B cell (primary cell): ENCODE measurements at regions not wholly inside any gene's neighbourhood (a gene's known extent, or its start where the extent isn't known, plus 50 kb on each side); places are given as distances from the start of the nearest gene placed in this dataset.

ENCODE experiments used
- ATAC-seq: fragments of 200-7000 bp; cut with Tn5 transposase; one replicate; pipeline ENCODE4 v1.10.0; 2021; ENCODE audit warnings: low read depth, mild to moderate bottlenecking, moderate number of reproducible peaks, moderate library complexity
- CTCF ChIA-PET: fragments of 350-600 bp; sonication (Branson Sonifier 250); formaldehyde crosslinking; loops from one replicate; lab custom pipeline; 2021; ENCODE audit warnings: antibody characterized with exemption, inconsistent platforms; lab: Charles Lee
- POLR2A ChIA-PET: fragments of 350-600 bp; sonication (Branson Sonifier 250); formaldehyde crosslinking; loops from one replicate; lab custom pipeline; 2021; ENCODE audit warnings: antibody characterized with exemption; lab: Charles Lee
- DNase-seq: peaks from one replicate; pipeline ENCODE4 v3.0.0; 2013
- H2AFZ ChIP-seq: 2 replicates; pipeline ENCODE4 v1.6.1; 2012; ENCODE audit warnings: mild to moderate bottlenecking, low read depth, low read length; ENCODE audit not compliant: insufficient read depth, poor library complexity, severe bottlenecking
- H3K27ac ChIP-seq, 2 donors: 1 replicate in 1 of 2; 2 replicates in 1 of 2; pipeline ENCODE4 v1.5.1; 2012 to 2013; ENCODE audit warnings: low read length in 2 of 2, mild to moderate bottlenecking in 2 of 2, moderate library complexity in 1 of 2
- H3K27me3 ChIP-seq, 4 experiments: fragments of 200-600 bp in 1 of 4; sonication (generic) in 1 of 4; replicated peaks in 1 of 4; 1 replicate in 2 of 4; 2 replicates in 2 of 4; pipeline versions ENCODE4 v1.6.1 to v1.7.0; 2013 to 2016; ENCODE audit warnings: low read length in 3 of 4, mild to moderate bottlenecking in 2 of 4, mixed read lengths in 1 of 4, moderate library complexity in 1 of 4; ENCODE audit not compliant: insufficient read depth in 4 of 4, control insufficient read depth in 3 of 4; ENCODE audit errors: control extremely low read depth in 1 of 4
- H3K36me3 ChIP-seq, 2 experiments: replicated peaks in 1 of 2; 1 replicate in 1 of 2; 2 replicates in 1 of 2; pipeline versions ENCODE4 v1.6.1 to v1.7.1; 2013; ENCODE audit warnings: low read length in 1 of 2; ENCODE audit not compliant: insufficient read depth in 2 of 2, control insufficient read depth in 1 of 2; ENCODE audit errors: control extremely low read depth in 1 of 2, extremely low read depth in 1 of 2
- H3K4me1 ChIP-seq, 2 donors: fragments of 200-600 bp in 1 of 2; sonication (generic) in 1 of 2; 1 replicate in 1 of 2; 2 replicates in 1 of 2; pipeline versions ENCODE4 v1.5.1 to v1.6.1; 2013 to 2017; ENCODE audit warnings: low read length in 2 of 2; ENCODE audit not compliant: control insufficient read depth in 2 of 2, insufficient read depth in 2 of 2
- H3K4me2 ChIP-seq: replicated peaks from 2 replicates; pipeline ENCODE3; 2012; ENCODE audit warnings: mild to moderate bottlenecking, low read depth, low read length; ENCODE audit not compliant: poor library complexity, severe bottlenecking
- H3K4me3 ChIP-seq, 5 experiments: fragments of 200-600 bp in 1 of 5; sonication (generic) in 1 of 5; 1 replicate in 3 of 5; 2 replicates in 2 of 5; pipeline versions ENCODE4 v1.5.1 to v1.7.0; 2011 to 2016; ENCODE audit warnings: low read length in 4 of 5, mild to moderate bottlenecking in 4 of 5, low read depth in 2 of 5, control low read depth in 1 of 5, moderate library complexity in 1 of 5; ENCODE audit not compliant: insufficient read depth in 1 of 5; ENCODE audit errors: control extremely low read depth in 1 of 5, extremely low read depth in 1 of 5
- H3K79me2 ChIP-seq: fragments of 200-600 bp; sonication (generic); one replicate; pipeline ENCODE4 v1.6.0; 2016; ENCODE audit warnings: low read length; ENCODE audit not compliant: control insufficient read depth, insufficient read depth
- H3K9ac ChIP-seq: fragments of 200-600 bp; sonication (generic); 2 replicates; pipeline ENCODE4 v1.6.1; 2017; ENCODE audit warnings: mild to moderate bottlenecking, low read length, moderate library complexity
- H3K9me3 ChIP-seq, 3 donors: one replicate each; pipeline versions ENCODE4 v1.6.1 to v1.7.1; 2013; ENCODE audit warnings: low read length in 2 of 3; ENCODE audit not compliant: control insufficient read depth in 2 of 3, insufficient read depth in 1 of 3; ENCODE audit errors: control extremely low read depth in 1 of 3
- H4K20me1 ChIP-seq: 2 replicates; pipeline ENCODE4 v1.6.0; 2012; ENCODE audit warnings: mild to moderate bottlenecking, low read length; ENCODE audit not compliant: insufficient read depth, control insufficient read depth, poor library complexity, severe bottlenecking
- H3K27ac Mint-ChIP-seq: one replicate; pipeline ENCODE4 v1.8.0; 2021; ENCODE audit warnings: mixed read lengths
- H3K27me3 Mint-ChIP-seq: one replicate; pipeline ENCODE4 v1.8.0; 2021; ENCODE audit warnings: mixed read lengths
- H3K4me1 Mint-ChIP-seq: one replicate; pipeline ENCODE4 v1.8.0; 2021; ENCODE audit warnings: mixed read lengths
- H3K4me3 Mint-ChIP-seq: one replicate; pipeline ENCODE4 v1.8.0; 2021; ENCODE audit warnings: mixed read lengths
- H3K9me3 Mint-ChIP-seq: one replicate; pipeline ENCODE4 v1.8.0; 2022; ENCODE audit warnings: mixed read lengths; ENCODE audit not compliant: insufficient read depth
- CTCF ChIP-seq: fragments of 200-600 bp; IDR thresholded peaks from one replicate; pipeline ENCODE4 v1.8.0; 2022; ENCODE audit warnings: antibody characterized with exemption, mild to moderate bottlenecking
- EZH2 ChIP-seq: IDR thresholded peaks from 2 replicates; pipeline ENCODE4 v1.6.1; 2012; ENCODE audit warnings: borderline replicate concordance, low read depth, mild to moderate bottlenecking, moderate library complexity, low read length; ENCODE audit not compliant: insufficient read depth, poor library complexity, severe bottlenecking
- WGBS: methylation state at CpG from one replicate; pipeline ENCODE4 v1.1.5; 2013; ENCODE audit warnings: missing lambda C conversion rate; ENCODE audit not compliant: insufficient coverage; 5-methylcytosine and 5-hydroxymethylcytosine counted together
- intact Hi-C: fragments of 100-400 bp; cut with micrococcal nuclease; formaldehyde crosslinking; loops from one replicate; pipeline ENCODE4 v1.10.0; 2022

- CTCF ChIA-PET, result no interaction called here
- Mint-ChIP-seq H3K4me3 (no peak overlapping the region), H3K9me3 (no peaks in the 10 kb centered on the region), H3K4me1 (no peaks in the 10 kb centered on the region), H3K27ac (no peak overlapping the region), H3K27me3 (no peaks in the 10 kb centered on the region)
- H3K9ac ChIP-seq, result no peak overlapping the region
- POLR2A ChIA-PET, result no interaction called here
- no peaks in the 10 kb centered on the region for H3K4me1 ChIP-seq
- H3K27ac ChIP-seq, result no peak overlapping the region
- H3K4me2 ChIP-seq, result no peak overlapping the region
- TF ChIP-seq EZH2, result no peak
- TF ChIP-seq CTCF, result no peak
- no peaks in the 10 kb centered on the region for H3K27me3 ChIP-seq
- H2AFZ ChIP-seq, result no peak overlapping the region
- H3K36me3 ChIP-seq, result no peaks in the 10 kb centered on the region
- DNase-seq (no peak), ATAC-seq (no peak)
- H3K9me3 ChIP-seq, result no peaks in the 10 kb centered on the region
- intact Hi-C loops, result no loop called here
- H3K4me3 ChIP-seq, result no peak overlapping the region
- H4K20me1 ChIP-seq, result no peaks in the 10 kb centered on the region
- WGBS, result no CpG with 5 or more reads among the region's 2 CpGs
- H3K79me2 ChIP-seq, result no peaks in the 10 kb centered on the region
Measured at GRCh38 chr3:8143186-8143585, 358.4 kb upstream of the LMCD1 start.

GRCh38 chr3:8145661-8146060 is 356.0 kb upstream of the LMCD1 start:
- Histone ChIP-seq H3K9me3 (no peaks in the 10 kb centered on the region), H3K27me3 (no peaks in the 10 kb centered on the region), H3K79me2 (no peaks in the 10 kb centered on the region), H3K36me3 (no peaks in the 10 kb centered on the region), H3K9ac (no peak overlapping the region), H3K27ac (no peak overlapping the region), H2AFZ (no peak overlapping the region), H3K4me3 (no peak overlapping the region), H3K4me1 (no peaks in the 10 kb centered on the region), H3K4me2 (no peak overlapping the region), H4K20me1 (no peaks in the 10 kb centered on the region)
- no peaks in the 10 kb centered on the region for H3K9me3 Mint-ChIP-seq
- TF ChIP-seq CTCF (no peak), EZH2 (no peak)
- no peak for DNase-seq
- no peaks in the 10 kb centered on the region for H3K4me1 Mint-ChIP-seq
- intact Hi-C loops, result no loop called here
- no CpG with 5 or more reads among the region's 2 CpGs for WGBS
- no peak overlapping the region for H3K4me3 Mint-ChIP-seq
- H3K27ac Mint-ChIP-seq, result no peak overlapping the region
- H3K27me3 Mint-ChIP-seq, result no peaks in the 10 kb centered on the region
- CTCF ChIA-PET, result no interaction called here
- ATAC-seq, result no peak
- POLR2A ChIA-PET, result no interaction called here
